Fibroblast of pulmonary artery (primary cell): ENCODE measurements at regions not wholly inside any gene's neighbourhood (a gene's known extent, or its start where the extent isn't known, plus 50 kb on each side); places are given as distances from the start of the nearest gene placed in this dataset.

Experiments used
- DNase-seq: peaks from one replicate; pipeline ENCODE4 v3.0.0-alpha.2; 2010; ENCODE audit warnings: low read depth
- H3K4me3 ChIP-seq: replicated peaks from 2 replicates; pipeline ENCODE4 v1.5.1; 2011; ENCODE audit warnings: low read depth, mild to moderate bottlenecking, control low read depth, low read length, moderate library complexity
- TF ChIP-seq, protein P1 (sequence below): IDR thresholded peaks from 2 replicates; pipeline ENCODE4 v1.5.1; 2011; ENCODE audit warnings: mild to moderate bottlenecking, control low read depth, low read length, inconsistent platforms; ENCODE audit errors: missing control alignments

DNA sequence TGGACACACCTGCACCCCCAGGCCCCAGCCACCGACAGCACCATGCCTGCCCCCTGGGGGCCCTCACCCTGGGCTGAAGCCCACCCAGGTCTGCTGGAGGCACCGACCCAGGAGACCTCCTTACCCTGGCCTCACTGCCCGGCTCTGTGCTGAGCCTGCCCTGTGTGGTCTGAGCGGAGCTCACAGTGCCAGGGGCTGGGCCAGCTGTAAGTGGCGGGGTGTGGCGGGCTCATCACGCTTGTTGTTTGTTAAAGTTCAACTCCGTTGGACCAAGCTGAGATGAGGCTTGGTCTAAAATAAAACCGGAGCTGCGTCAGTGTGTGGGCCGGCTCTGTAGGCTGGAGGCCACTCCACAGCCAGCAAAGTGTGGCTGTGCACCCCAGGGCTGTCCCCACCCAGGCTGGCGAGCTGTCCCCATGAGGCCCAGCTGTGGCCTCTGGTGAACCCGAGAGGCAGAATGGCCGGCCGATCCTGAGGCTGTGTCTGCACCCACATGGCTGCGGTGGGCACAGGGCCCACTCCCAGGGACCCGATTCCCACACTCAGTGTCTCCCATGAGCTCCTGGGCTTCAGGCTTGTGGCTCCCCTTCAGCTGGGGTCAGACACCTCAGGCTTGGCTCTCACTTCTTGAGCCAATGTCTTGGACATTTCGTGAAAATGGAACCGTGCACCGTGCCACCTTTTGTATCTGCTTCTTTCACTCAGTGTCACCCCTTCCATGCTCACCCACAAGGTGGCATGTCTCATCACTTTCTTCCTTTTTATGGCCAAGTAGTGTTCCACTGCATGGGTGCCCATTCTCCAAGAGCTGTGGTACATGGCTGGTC, 137.9 kb downstream of the CTTN start:
- no peak overlapping the region for H3K4me3 ChIP-seq
- no peak for DNase-seq

DNA sequence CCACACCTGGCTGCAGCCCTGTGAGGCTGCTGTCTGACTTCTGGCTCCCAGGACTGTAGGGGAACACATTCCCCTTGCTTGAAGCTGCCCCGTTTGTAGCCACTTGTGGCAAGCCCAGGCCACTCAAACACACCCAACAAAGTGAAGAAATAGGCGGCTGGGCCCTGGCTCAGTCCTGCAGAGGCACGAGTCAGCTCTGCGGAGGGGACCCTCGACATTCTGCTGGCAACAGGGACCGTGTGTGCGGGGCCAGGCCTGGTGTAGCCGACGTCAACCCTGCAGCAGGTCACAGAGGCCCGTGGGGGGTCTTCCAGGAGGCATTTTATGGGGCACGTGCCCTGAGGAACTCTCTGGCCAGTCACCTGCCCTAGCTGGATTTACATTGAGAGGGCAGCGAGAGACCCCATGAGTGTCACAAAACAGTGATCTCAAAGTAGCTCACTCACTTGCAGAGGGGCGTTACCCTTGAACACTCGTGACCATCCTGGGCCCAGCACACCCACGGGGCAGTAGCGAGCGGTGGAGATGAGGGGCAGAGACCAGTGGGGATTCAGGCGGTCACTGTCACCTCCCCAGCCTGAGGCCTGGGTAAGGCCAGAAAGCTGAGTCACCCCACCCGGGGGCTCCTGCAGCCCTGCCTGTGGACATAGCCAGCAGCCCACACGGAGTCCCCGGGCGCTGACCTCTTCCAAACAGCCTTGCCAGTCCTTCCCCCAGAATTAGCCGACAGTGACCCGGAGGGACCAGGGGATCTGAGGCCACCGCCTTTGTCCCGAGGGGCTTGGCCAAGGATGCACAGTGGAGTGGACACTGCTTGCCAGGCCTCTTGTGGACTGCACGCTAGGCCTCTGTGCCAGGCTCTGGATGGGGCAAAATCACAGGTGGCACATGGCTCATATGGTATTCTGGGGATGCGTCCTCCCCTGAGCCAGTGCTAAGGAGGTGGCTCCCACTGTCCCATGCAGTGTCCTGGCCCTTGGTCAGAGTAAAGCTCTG, 139.5 kb downstream of the CTTN start:
- TF ChIP-seq, protein P1, sequence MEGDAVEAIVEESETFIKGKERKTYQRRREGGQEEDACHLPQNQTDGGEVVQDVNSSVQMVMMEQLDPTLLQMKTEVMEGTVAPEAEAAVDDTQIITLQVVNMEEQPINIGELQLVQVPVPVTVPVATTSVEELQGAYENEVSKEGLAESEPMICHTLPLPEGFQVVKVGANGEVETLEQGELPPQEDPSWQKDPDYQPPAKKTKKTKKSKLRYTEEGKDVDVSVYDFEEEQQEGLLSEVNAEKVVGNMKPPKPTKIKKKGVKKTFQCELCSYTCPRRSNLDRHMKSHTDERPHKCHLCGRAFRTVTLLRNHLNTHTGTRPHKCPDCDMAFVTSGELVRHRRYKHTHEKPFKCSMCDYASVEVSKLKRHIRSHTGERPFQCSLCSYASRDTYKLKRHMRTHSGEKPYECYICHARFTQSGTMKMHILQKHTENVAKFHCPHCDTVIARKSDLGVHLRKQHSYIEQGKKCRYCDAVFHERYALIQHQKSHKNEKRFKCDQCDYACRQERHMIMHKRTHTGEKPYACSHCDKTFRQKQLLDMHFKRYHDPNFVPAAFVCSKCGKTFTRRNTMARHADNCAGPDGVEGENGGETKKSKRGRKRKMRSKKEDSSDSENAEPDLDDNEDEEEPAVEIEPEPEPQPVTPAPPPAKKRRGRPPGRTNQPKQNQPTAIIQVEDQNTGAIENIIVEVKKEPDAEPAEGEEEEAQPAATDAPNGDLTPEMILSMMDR = no peak
- H3K4me3 ChIP-seq = no peak overlapping the region
- no peak for DNase-seq

More for the DNA sequence above, 137.9 kb downstream of the CTTN start:
- TF ChIP-seq, protein P1 = no peak

DNA sequence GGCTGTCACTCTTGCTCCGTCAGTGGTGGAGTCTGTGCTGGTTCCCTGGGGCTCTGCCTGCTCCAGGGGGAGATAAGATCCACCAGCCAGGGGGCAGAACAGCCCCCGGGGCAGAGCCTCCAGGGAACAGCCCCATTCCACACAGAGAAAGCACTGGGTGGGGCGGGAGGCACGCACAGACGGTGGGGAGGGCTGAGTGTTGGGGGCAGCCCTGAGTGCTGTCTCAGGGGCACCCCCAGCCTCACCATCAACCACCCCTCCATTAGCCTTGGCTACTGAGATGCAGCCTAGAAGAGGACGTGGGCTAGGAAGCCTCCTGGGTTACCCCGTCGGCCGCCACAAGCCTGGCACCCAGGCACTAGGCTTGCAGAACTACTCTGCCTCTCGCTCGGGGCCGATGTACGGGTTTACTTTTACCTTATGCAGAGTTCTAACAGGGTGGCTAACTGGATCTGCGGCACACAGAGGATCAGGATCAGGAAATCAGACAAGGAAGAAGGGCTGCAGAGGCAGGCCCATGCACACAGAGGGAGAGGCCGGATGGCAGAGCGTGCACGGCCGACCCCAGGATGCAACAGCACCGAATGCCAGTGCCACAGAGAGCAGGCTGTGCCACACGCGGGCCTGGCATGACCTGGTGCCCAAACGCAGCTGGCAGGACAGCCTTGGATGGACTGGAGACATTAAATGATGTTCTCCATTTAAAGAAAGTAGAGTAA, 140.5 kb downstream of the CTTN start:
- TF ChIP-seq, protein P1 = no peak
- no peak for DNase-seq
- no peak overlapping the region for H3K4me3 ChIP-seq

DNA sequence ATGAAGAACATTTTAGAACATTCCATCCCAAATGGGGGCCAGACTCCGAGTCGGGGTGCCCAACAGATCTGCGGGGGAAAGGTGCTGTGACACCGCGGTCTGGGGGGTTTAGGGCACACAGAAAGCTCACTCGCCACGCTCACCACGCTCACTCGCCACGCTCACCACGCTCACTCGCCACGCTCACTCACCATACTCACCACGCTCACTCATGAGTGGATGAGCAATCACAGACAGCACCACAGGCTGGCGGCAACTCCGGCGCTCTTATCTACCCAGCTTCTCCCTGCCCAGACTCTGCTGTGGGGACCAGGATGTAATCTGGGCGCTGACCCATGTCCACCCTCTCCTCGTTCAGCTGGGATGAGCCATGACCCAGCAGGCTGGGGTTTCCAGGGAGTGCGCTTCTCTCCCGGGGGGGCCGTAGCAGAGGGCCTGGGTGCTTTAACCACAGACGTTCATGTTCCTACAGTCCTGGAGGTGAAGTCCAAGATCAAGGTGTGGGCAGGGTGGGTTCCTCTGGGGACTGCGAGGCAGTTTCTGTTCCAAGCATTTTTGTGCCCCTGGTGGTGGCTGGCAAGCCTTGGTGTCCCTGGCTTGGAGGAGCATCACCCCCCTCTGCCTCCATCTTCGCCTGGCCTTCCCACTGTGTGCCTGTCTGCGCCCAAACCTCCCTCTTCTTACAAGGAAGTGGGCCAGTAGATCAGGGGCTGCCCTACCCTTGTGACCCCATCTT, 141.2 kb downstream of the CTTN start:
- TF ChIP-seq, protein P1 = no peak
- DNase-seq = no peak
- H3K4me3 ChIP-seq = no peak overlapping the region

DNA sequence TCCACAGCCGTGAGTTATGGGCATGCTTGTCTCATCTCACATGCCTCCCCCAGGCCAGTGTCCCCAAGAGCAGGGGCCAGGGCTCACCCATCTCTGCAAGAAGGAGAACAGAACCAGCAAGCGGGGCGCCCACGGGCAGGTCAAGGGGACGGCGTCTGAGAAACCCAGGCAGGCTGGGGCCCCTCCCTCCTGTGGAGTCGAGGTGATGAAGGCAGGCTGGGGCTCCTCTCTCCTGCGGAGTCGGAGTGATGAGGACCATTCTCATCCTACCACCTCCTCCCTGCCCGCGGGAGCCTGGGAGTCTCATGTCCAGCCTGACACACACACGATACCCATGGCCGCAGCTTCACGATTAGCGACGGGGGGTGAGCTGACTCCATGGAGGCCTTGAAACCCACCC, 141.9 kb downstream of the CTTN start:
- TF ChIP-seq, protein P1 = no peak
- DNase-seq = no peak
- H3K4me3 ChIP-seq = no peak overlapping the region

DNA sequence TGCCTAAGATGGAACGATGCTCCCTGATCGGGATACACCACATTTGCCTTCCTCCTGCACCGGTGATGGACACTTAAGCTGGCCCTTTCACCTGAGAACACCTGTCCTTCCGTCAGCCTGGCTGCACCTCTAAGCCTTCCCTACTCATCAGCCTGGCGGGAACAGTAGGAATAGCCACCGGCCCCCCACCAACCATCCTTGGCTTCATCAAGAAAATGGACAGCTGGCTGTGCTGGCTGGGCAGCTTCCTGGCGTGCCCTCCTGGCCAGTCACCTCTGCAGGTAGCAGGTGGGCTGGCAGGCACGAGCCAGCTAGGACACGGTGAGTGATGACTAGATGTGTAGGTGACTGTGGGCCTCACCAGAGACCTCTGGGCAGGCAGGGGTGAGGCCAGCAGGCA, 142.8 kb downstream of the CTTN start:
- DNase-seq = no peak
- H3K4me3 ChIP-seq = no peak overlapping the region
- TF ChIP-seq, protein P1 = no peak
